Neural cell (in vitro differentiated cells): ENCODE measurements at regions not wholly inside any gene's neighbourhood (a gene's known extent, or its start where the extent isn't known, plus 50 kb on each side); places are given as distances from the start of the nearest gene placed in this dataset.

ENCODE experiments used
- H2AFZ ChIP-seq: fragments of 200-600, 300-800 bp; sonication (generic), shearing (Covaris generic); 2 replicates; pipeline ENCODE4 v1.6.0; 2014; ENCODE audit warnings: low read depth, mild to moderate bottlenecking, antibody characterized with exemption, low read length, moderate library complexity
- H3F3A ChIP-seq: fragments of 200-600 bp; shearing (Covaris generic); 2 replicates; pipeline ENCODE4 v1.6.1; 2016; ENCODE audit warnings: mild to moderate bottlenecking, moderate library complexity, mixed read lengths, antibody characterized with exemption, low read length; ENCODE audit not compliant: insufficient read depth, poor library complexity, severe bottlenecking
- H3K27ac ChIP-seq: fragments of 200-600, 300-800 bp; sonication (generic), shearing (Covaris generic); 2 replicates; pipeline ENCODE4 v1.5.1; 2014; ENCODE audit warnings: mild to moderate bottlenecking, low read length, moderate library complexity
- H3K27me3 ChIP-seq: fragments of 300-800, 200-600 bp; sonication (generic), shearing (Covaris generic); 2 replicates; pipeline ENCODE4 v1.6.0; 2014; ENCODE audit warnings: mild to moderate bottlenecking, low read depth, low read length, moderate library complexity; ENCODE audit not compliant: insufficient read depth
- H3K36me3 ChIP-seq: fragments of 300-800, 200-600 bp; sonication (generic), shearing (Covaris generic); 2 replicates; pipeline ENCODE4 v1.5.1; 2014; ENCODE audit warnings: mild to moderate bottlenecking, antibody characterized with exemption, low read length, moderate library complexity; ENCODE audit not compliant: insufficient read depth
- H3K4me2 ChIP-seq: fragments of 300-800, 200-600 bp; sonication (generic), shearing (Covaris generic); 2 replicates; pipeline ENCODE4 v1.6.0; 2014; ENCODE audit warnings: mild to moderate bottlenecking, low read length
- H3K4me3 ChIP-seq: fragments of 300-800, 200-600 bp; sonication (generic), shearing (Covaris generic); 2 replicates; pipeline ENCODE4 v1.5.1; 2014; ENCODE audit warnings: mild to moderate bottlenecking, low read length, moderate library complexity
- H3K79me2 ChIP-seq: fragments of 200-600 bp; shearing (Covaris generic); replicated peaks from 2 replicates; pipeline ENCODE4 v1.6.0; 2014; ENCODE audit warnings: mild to moderate bottlenecking, low read length, moderate library complexity; ENCODE audit not compliant: insufficient read depth
- H3K9ac ChIP-seq: fragments of 300-800, 200-600 bp; sonication (generic), shearing (Covaris generic); 2 replicates; pipeline ENCODE4 v1.6.1; 2016; ENCODE audit warnings: mild to moderate bottlenecking, low read length, mixed read lengths
- H3K9me2 ChIP-seq: fragments of 200-600 bp; shearing (Covaris generic); 2 replicates; pipeline ENCODE4 v1.6.1; 2016; ENCODE audit warnings: mild to moderate bottlenecking, low read length, mixed read lengths; ENCODE audit not compliant: insufficient read depth
- H3K9me3 ChIP-seq: fragments of 200-600, 300-800 bp; sonication (generic), shearing (Covaris generic); 2 replicates; pipeline ENCODE4 v1.6.1; 2016; ENCODE audit warnings: mild to moderate bottlenecking, mixed run types, low read length, moderate library complexity, mixed read lengths
- H4K20me1 ChIP-seq: fragments of 200-600 bp; shearing (Covaris generic); 2 replicates; pipeline ENCODE4 v1.6.1; 2016; ENCODE audit warnings: mild to moderate bottlenecking, mixed run types; ENCODE audit not compliant: insufficient read depth
- CTCF ChIP-seq: fragments of 450-650 bp; IDR thresholded peaks from 2 replicates; pipeline ENCODE4 v1.5.1; 2014; ENCODE audit warnings: antibody characterized with exemption, mild to moderate bottlenecking, moderate library complexity; ENCODE audit not compliant: poor library complexity, severe bottlenecking
- EP300 ChIP-seq: fragments of 450-650 bp; conservative IDR thresholded peaks from 2 replicates; pipeline ENCODE4 v1.6.1; 2014; ENCODE audit warnings: antibody characterized with exemption, mild to moderate bottlenecking, moderate library complexity; ENCODE audit not compliant: poor library complexity, severe bottlenecking
- EZH2 ChIP-seq: fragments of 200-600, 300-800 bp; shearing (Covaris generic), sonication (generic); IDR thresholded peaks from 2 replicates; pipeline ENCODE4 v1.6.1; 2014; ENCODE audit warnings: antibody characterized with exemption, low read length, borderline replicate concordance, mild to moderate bottlenecking; ENCODE audit not compliant: insufficient read depth, poor library complexity, severe bottlenecking
- MXI1 ChIP-seq: fragments of 450-650 bp; conservative IDR thresholded peaks from 2 replicates; pipeline ENCODE4 v1.6.1; 2014; ENCODE audit warnings: antibody characterized with exemption, mild to moderate bottlenecking; ENCODE audit not compliant: poor library complexity, severe bottlenecking
- POLR2AphosphoS5 ChIP-seq: IDR thresholded peaks from 2 replicates; pipeline ENCODE4 v1.6.1; 2012
- RAD21 ChIP-seq: fragments of 450-650 bp; conservative IDR thresholded peaks from 2 replicates; pipeline ENCODE4 v1.6.1; 2014; ENCODE audit warnings: antibody characterized with exemption, mild to moderate bottlenecking, moderate library complexity
- REST ChIP-seq: IDR thresholded peaks from 2 replicates; pipeline ENCODE4 v1.6.1; 2012; ENCODE audit warnings: borderline replicate concordance
- SMC3 ChIP-seq: fragments of 450-650 bp; conservative IDR thresholded peaks from 2 replicates; pipeline ENCODE4 v1.6.1; 2014; ENCODE audit warnings: antibody characterized with exemption, mild to moderate bottlenecking, moderate library complexity; ENCODE audit not compliant: poor library complexity
- TAF1 ChIP-seq: IDR thresholded peaks from 2 replicates; pipeline ENCODE4 v1.6.1; 2012; ENCODE audit warnings: low read depth

GRCh38 chr14:61213920-61214319 is 67.2 kb downstream of the TMEM30B start:
- Histone ChIP-seq H3K79me2 (no peaks in the 10 kb centered on the region), H3K4me3 (no peak overlapping the region), H3K4me2 (no peak overlapping the region), H3K9ac (no peak overlapping the region), H2AFZ (no peak overlapping the region), H3K36me3 (no peaks in the 10 kb centered on the region), H4K20me1 (no peaks in the 10 kb centered on the region), H3K27me3 (no peaks in the 10 kb centered on the region), H3F3A (no peaks in the 10 kb centered on the region), H3K9me2 (no peaks in the 10 kb centered on the region), H3K9me3 (no peaks in the 10 kb centered on the region), H3K27ac (no peak overlapping the region)
- TF ChIP-seq REST (no peak), TAF1 (no peak), EZH2 (no peak), MXI1 (no peak), POLR2AphosphoS5 (no peak), SMC3 (no peak), EP300 (no peak), RAD21 (no peak), CTCF (no peak)

- no peak overlapping the region for H3K4me2 ChIP-seq
Measured at GRCh38 chr14:61213191-61213621, 67.9 kb downstream of the TMEM30B start.

DNA sequence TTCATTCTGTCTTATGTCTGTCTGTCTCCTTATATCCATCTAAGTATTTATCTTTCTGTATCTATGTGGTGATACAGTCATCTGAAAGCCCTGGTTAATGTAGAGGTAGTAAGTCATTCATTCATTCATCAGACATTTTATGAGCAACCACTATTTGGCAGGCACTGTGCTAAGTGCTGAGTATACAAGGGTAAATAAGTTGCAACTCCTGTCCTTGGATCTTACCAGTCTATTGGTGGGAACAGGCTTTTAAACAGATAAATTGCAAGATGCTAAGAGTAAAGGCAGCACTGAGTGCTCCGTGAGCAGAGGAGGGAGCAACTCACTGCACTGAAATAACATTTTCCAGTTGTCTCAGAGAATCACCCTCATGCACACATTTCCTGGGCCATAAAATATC is 68.6 kb downstream of the TMEM30B start:
- no peak overlapping the region for H3K9ac ChIP-seq
- no peaks in the 10 kb centered on the region for H3K79me2 ChIP-seq
- H2AFZ ChIP-seq = no peak overlapping the region
- no peaks in the 10 kb centered on the region for H3K36me3 ChIP-seq
- no peak overlapping the region for H3K27ac ChIP-seq
- H4K20me1 ChIP-seq = no peaks in the 10 kb centered on the region
- H3K4me3 ChIP-seq = no peak overlapping the region
- H3K9me3 ChIP-seq = no peaks in the 10 kb centered on the region
- H3K4me2 ChIP-seq = no peak overlapping the region
- no peaks in the 10 kb centered on the region for H3K9me2 ChIP-seq
- TF ChIP-seq EZH2 (no peak), MXI1 (no peak)
- no peaks in the 10 kb centered on the region for H3K27me3 ChIP-seq
- no peaks in the 10 kb centered on the region for H3F3A ChIP-seq

More at GRCh38 chr14:61213191-61213621, 67.9 kb downstream of the TMEM30B start:
- Histone ChIP-seq H3K9me2 (no peaks in the 10 kb centered on the region), H3K4me3 (no peak overlapping the region), H3K27me3 (no peaks in the 10 kb centered on the region), H3K27ac (no peak overlapping the region), H3K9ac (no peak overlapping the region), H3K79me2 (no peaks in the 10 kb centered on the region), H4K20me1 (no peaks in the 10 kb centered on the region), H3K36me3 (no peaks in the 10 kb centered on the region), H3K9me3 (no peaks in the 10 kb centered on the region), H3F3A (no peaks in the 10 kb centered on the region), H2AFZ (no peak overlapping the region)
- TF ChIP-seq EP300 (no peak), EZH2 (no peak), RAD21 (no peak)
